HT1080 (cell line): ENCODE measurements at regions not wholly inside any gene's neighbourhood (a gene's known extent, or its start where the extent isn't known, plus 50 kb on each side); places are given as distances from the start of the nearest gene placed in this dataset.

Experiments used
- DNase-seq: peaks from one replicate; pipeline ENCODE4 v3.0.0-alpha.2; 2015; ENCODE audit warnings: low read depth

DNA sequence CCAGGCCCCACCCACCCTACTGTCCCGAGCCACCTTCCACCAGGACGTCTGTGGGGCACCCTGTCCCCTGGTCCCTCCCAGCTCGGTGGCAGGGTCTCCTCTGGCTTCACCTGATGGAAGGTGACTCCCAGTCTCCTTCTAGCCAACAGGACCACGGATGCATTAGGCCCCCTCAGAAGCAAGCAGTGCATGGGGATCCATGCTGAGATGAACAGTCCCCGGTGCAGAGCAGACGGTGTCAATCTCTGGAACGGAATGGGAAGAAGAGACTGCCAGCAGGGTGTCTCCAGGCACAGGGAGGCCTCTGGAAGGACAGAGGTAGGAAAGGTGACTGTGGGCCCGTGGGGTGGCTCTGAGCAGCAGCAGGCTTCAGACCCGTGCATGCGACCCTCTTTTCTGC, 65.2 kb upstream of the FZD7 start:
- no peak for DNase-seq

- DNase-seq: no peak
Observed at GRCh38 chr2:201969241-201969937, 64.3 kb upstream of the FZD7 start.

- DNase-seq: no peak
Observed at GRCh38 chr2:201969938-201970785, 63.5 kb upstream of the FZD7 start.

DNA sequence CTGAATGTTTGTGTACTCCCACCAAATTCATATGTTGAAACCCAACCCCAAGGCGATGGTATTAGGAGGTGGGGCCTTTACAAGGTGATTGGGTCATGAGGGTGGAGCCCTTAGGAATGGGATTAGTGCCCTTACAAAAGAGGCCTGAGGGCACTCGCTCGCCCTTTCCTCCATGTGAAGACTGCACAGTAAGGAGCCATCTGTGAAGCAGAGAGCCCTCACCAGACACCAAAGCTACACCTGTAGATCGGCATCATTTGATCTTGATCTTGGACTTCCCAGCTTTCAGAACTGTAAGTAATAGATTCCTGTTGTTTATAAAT, 62.9 kb upstream of the FZD7 start:
- DNase-seq: no peak

- DNase-seq: peak; percentile 80
Observed at GRCh38 chr2:201971531-201972228, 62.0 kb upstream of the FZD7 start.

DNA sequence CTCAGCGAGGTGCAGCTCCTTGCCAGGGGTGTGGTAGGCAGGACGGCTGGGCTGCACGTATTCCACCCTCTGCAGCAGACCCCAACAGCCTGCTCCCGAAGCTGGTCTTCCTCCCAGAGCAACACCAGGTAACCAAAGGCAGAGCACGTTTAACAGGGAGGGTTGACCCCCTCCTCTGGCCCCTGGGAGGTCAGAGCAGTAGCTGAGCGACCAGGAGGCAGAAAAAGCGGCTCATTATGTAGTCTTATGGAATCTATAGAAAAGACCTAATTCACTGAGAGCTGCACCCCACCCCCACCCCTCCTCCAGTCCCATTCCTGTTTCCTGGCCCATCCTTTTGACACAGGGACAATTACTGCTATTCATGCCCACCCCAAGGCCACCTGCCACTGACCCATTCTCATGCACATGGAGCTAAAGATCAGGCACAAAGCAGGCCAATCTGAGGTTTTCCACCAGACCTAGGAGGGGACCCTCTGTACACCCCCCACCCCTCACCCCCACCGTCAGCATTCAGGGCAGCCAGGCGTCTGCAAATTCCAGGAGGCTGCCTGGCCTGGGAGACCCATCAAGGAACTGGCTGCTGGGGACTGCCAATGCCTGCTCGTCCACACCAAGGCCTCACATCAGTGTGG, 60.9 kb upstream of the FZD7 start:
- no peak for DNase-seq

DNA sequence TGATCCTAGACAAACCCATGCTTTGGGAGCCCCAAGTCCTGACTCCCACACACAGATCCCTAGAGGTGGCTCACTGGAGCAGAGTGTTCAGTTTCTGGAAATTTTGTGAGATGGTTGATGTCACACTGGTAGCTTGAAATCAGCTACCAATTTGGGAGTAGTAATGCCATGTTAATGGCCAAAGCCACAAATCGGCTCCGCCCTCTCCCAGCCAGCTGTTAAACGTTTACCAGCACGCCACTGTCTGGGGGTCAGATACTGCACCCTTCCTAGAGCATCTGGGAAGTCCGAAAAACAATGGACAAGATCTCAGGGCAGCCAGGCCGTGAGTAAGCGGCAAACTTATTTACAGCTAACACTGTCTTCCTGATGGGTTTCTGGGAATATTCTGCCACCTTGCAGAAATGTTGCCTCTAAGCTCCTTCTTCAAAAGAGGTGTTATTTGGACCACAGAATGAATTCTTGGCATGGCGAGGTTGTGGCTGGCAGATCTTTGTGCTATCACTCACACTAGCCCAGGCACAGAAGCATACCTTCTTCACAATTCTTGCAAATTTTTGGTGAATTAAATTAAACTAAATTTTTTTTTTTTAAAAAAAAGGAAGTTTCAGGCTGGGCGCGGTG, 60.2 kb upstream of the FZD7 start:
- DNase-seq: no peak

- DNase-seq: no peak
Observed at GRCh38 chr2:201974171-201975100, 59.2 kb upstream of the FZD7 start.

- DNase-seq: no peak
Observed at GRCh38 chr2:201975434-201975833, 58.2 kb upstream of the FZD7 start.

- DNase-seq: no peak
Observed at GRCh38 chr2:201975964-201976612, 57.6 kb upstream of the FZD7 start.

GRCh38 chr2:201977651-201978050, 56.0 kb upstream of the FZD7 start:
- no peak for DNase-seq

DNA sequence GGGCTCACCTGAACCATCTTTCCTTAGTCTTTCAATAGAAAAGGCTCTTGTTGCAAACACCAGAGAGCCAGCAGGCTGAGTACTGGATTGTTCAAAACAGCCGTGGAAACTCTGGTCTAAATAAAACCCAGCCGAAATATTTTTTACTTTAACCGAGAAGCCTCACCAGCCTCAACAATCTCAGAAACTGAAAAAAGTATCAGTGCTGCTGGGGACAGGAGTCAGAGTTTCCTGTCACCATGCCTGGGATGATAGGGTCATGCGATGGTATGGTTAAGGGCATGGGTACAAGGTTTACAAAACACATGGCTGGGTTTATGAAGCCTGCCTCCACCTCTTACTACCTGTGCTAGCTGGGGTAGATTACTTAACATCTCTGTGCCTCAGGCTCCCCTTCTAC, 55.3 kb upstream of the FZD7 start:
- DNase-seq: no peak

GRCh38 chr2:201978986-201979385, 54.7 kb upstream of the FZD7 start:
- no peak for DNase-seq

- no peak for DNase-seq
Observed at GRCh38 chr2:201980389-201980821, 53.2 kb upstream of the FZD7 start.

GRCh38 chr2:201980946-201981345, 52.7 kb upstream of the FZD7 start:
- DNase-seq: no peak

DNA sequence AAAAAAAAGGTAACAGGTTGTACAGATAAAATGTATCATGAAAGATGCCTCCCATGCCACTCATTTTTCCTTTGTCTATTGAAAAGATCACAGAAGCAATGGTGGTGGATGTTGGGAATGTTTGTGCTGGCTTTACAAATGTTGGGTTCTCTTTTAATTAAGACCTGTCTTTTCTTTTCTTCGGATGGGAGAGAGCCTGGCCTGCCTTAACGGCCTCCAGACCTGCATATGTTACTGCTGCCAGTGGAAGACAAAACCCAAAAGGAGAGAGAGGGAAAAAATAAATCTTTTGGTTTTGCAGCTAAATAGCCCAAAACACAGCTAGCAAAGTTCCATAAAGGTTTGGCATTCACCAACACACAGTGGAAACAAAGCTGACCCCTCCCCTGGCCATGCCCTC, 50.5 kb upstream of the FZD7 start:
- no peak for DNase-seq

- DNase-seq: no peak
Observed at GRCh38 chr2:201983800-201984199, 49.9 kb upstream of the FZD7 start.
